Lower leg skin (tissue), 4 donors: ENCODE measurements at regions not wholly inside any gene's neighbourhood (a gene's known extent, or its start where the extent isn't known, plus 50 kb on each side); places are given as distances from the start of the nearest gene placed in this dataset.
"Not testable (repeated sequence)": the region's sequence is repeated elsewhere in the genome, so short reads cannot be mapped to it uniquely, and the experiment has no call there.

Experiments used
- DNase-seq, 2 donors: peaks; one replicate each; pipeline ENCODE4 v3.0.0-alpha.2; 2019; ENCODE audit warnings: low spot score in 2 of 2
- H3K4me3 ChIP-seq: fragments of 200-600 bp; sonication (generic); 2 replicates; pipeline ENCODE4 v1.5.1; 2017; ENCODE audit warnings: mild to moderate bottlenecking, low read depth; ENCODE audit not compliant: poor library complexity, severe bottlenecking
- CTCF ChIP-seq, 3 donors: fragments of 450-650 bp; IDR thresholded peaks; one replicate each; pipeline ENCODE4 v1.5.1; 2016; ENCODE audit warnings: antibody characterized with exemption in 3 of 3, mild to moderate bottlenecking in 3 of 3, moderate library complexity in 2 of 3
- POLR2A ChIP-seq, 2 donors: fragments of 450-650 bp; IDR thresholded peaks; one replicate each; pipeline ENCODE4 v1.6.1; 2016 to 2017; ENCODE audit warnings: antibody characterized with exemption in 2 of 2, mild to moderate bottlenecking in 1 of 2, moderate library complexity in 1 of 2
- whole genome bisulfite sequencing, 2 donors: methylation state at CpG; one replicate each; pipeline ENCODE4 v1.1.5; 2018; 5-methylcytosine and 5-hydroxymethylcytosine counted together
- intact Hi-C: fragments of 100-400 bp; cut with DNase I; formaldehyde crosslinking; loops from one replicate; pipeline ENCODE4 v1.15.0; 2023; ENCODE audit warnings: low total_unique reads

- TF ChIP-seq CTCF (IDR thresholded peaks at IDR 0.05): no peak
- TF ChIP-seq POLR2A (IDR thresholded peaks at IDR 0.05): no peak
- H3K4me3 ChIP-seq: no peak overlapping the region
- DNase-seq: peak in 1 of 2 donors; percentile 6
- intact Hi-C loops: no loop called here
- 68 to 73% methylated on average over 3 of the region's 3 CpGs for WGBS, 2 donors
These were observed 81.6 kb upstream of the USP9X start for GRCh38 chrX:41003506-41004270.

- peak in 1 of 2 donors; percentile 39 for DNase-seq
- 34 to 36% methylated on average over 3 of the region's 3 CpGs for WGBS, 2 donors
- TF ChIP-seq CTCF (IDR thresholded peaks at IDR 0.05) (no peak), POLR2A (IDR thresholded peaks at IDR 0.05) (no peak)
- intact Hi-C loops: no loop called here
- H3K4me3 ChIP-seq: no peak overlapping the region
These were observed 79.7 kb upstream of the USP9X start for GRCh38 chrX:41005445-41005992.

GRCh38 chrX:41009850-41010846 is 75.1 kb upstream of the USP9X start:
- intact Hi-C loops: no loop called here
- TF ChIP-seq POLR2A (IDR thresholded peaks at IDR 0.05): no peak
- 6 to 23% methylated on average over 28 of the region's 28 CpGs for WGBS, 2 donors
- H3K4me3 ChIP-seq: no peak overlapping the region
- peak; percentile 77 to 93 for DNase-seq

GRCh38 chrX:41014776-41015360 is 70.4 kb upstream of the USP9X start:
- 68 to 81% methylated on average over 5 of the region's 5 CpGs for WGBS, 2 donors
- TF ChIP-seq CTCF (IDR thresholded peaks at IDR 0.05) (no peak), POLR2A (IDR thresholded peaks at IDR 0.05) (no peak)
- intact Hi-C loops: no loop called here

GRCh38 chrX:41017785-41018184 is 67.5 kb upstream of the USP9X start:
- 93 to 95% methylated on average over 6 of the region's 6 CpGs for WGBS, 2 donors
- DNase-seq, intact Hi-C loops: not testable (repeated sequence)

More at GRCh38 chrX:41014776-41015360, 70.4 kb upstream of the USP9X start:
- DNase-seq: no peak
- no peak overlapping the region for H3K4me3 ChIP-seq

GRCh38 chrX:41018391-41019040 is 66.7 kb upstream of the USP9X start:
- intact Hi-C loops, DNase-seq, H3K4me3 ChIP-seq: not testable (repeated sequence)
- 66 to 79% methylated on average over 9 of the region's 9 CpGs for WGBS, 2 donors

More at GRCh38 chrX:41017785-41018184, 67.5 kb upstream of the USP9X start:
- not testable (repeated sequence) for H3K4me3 ChIP-seq
